B cell (primary cell): ENCODE measurements at regions not wholly inside any gene's neighbourhood (a gene's known extent, or its start where the extent isn't known, plus 50 kb on each side); places are given as distances from the start of the nearest gene placed in this dataset.

ENCODE experiments used
- EZH2 ChIP-seq: IDR thresholded peaks from 2 replicates; pipeline ENCODE4 v1.6.1; 2012; ENCODE audit warnings: borderline replicate concordance, low read depth, mild to moderate bottlenecking, moderate library complexity, low read length; ENCODE audit not compliant: insufficient read depth, poor library complexity, severe bottlenecking
- TF ChIP-seq, protein P1 (sequence below): fragments of 200-600 bp; IDR thresholded peaks from one replicate; pipeline ENCODE4 v1.8.0; 2022; ENCODE audit warnings: antibody characterized with exemption, mild to moderate bottlenecking

DNA sequence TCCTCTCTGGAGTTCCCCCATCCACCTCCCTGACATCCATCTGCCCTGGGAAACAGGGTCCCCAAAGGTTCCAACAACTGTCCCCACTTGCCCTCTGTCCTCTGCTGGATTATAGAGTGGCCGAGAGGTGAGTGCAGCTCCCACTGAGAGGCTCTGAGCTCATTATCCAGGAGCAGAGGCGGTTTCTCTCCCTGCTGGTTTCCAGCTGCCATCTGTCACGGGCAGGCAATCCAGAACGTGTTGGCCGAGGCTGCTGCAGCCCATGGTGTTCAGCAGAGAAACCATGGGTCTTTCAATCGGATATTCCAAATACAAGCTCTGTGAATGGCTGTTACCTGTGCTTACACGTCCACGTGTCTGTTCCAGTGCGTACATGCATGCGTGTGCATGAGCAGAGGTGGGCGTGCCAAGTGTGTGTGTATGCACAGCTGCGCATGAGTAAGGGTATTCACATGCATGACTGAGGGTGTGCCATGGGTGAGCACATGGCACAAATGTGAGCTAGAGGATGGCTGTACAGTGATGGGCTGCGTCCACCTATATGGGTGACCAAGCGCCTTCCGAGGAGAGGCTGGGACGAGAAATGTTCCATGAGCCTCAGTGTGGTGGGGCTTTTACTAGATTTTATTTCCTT lies 183.7 kb upstream of the PMEPA1 start:
- TF ChIP-seq, protein P1, sequence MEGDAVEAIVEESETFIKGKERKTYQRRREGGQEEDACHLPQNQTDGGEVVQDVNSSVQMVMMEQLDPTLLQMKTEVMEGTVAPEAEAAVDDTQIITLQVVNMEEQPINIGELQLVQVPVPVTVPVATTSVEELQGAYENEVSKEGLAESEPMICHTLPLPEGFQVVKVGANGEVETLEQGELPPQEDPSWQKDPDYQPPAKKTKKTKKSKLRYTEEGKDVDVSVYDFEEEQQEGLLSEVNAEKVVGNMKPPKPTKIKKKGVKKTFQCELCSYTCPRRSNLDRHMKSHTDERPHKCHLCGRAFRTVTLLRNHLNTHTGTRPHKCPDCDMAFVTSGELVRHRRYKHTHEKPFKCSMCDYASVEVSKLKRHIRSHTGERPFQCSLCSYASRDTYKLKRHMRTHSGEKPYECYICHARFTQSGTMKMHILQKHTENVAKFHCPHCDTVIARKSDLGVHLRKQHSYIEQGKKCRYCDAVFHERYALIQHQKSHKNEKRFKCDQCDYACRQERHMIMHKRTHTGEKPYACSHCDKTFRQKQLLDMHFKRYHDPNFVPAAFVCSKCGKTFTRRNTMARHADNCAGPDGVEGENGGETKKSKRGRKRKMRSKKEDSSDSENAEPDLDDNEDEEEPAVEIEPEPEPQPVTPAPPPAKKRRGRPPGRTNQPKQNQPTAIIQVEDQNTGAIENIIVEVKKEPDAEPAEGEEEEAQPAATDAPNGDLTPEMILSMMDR = no peak
- no peak for TF ChIP-seq EZH2
